PC-9 (cell line): ENCODE measurements at regions not wholly inside any gene's neighbourhood (a gene's known extent, or its start where the extent isn't known, plus 50 kb on each side); places are given as distances from the start of the nearest gene placed in this dataset.

Experiments used
- BruUV-seq: library from RNA; stranded (reverse); fragments of 400-500 nt; replicated peaks from 2 replicates; lab custom pipeline; 2021; lab: Mats Ljungman, UMichigan
- CTCF ChIA-PET: fragments of 300-600 bp; sonication (Branson Sonifier 250); formaldehyde crosslinking; loops from one replicate; lab custom pipeline; 2022; ENCODE audit warnings: antibody characterized with exemption; lab: Charles Lee
- POLR2A ChIA-PET: fragments of 300-600 bp; sonication (Branson Sonifier 250); formaldehyde crosslinking; loops from one replicate; lab custom pipeline; 2022; ENCODE audit warnings: antibody characterized with exemption; ENCODE audit not compliant: unreplicated experiment; lab: Charles Lee
- DNase-seq, 2 experiments: peaks; one replicate each; pipeline versions ENCODE4 v3.0.0 to v3.0.0-alpha.2; 2015 to 2022; ENCODE audit warnings: mixed read lengths in 1 of 2
- H2AFZ ChIP-seq: fragments of 200-600 bp; sonication (generic); 2 replicates; pipeline ENCODE4 v1.8.1; 2017; ENCODE audit warnings: antibody characterized with exemption
- H3F3A ChIP-seq: fragments of 200-600 bp; sonication (generic); 2 replicates; pipeline ENCODE4 v1.8.1; 2017; ENCODE audit warnings: antibody characterized with exemption, mild to moderate bottlenecking, low read depth; ENCODE audit not compliant: insufficient read depth
- H3K27ac ChIP-seq: fragments of 200-600 bp; sonication (generic); 2 replicates; pipeline ENCODE4 v1.6.1; 2016; ENCODE audit warnings: mixed run types
- H3K27me3 ChIP-seq: fragments of 200-600 bp; sonication (generic); 2 replicates; pipeline ENCODE4 v1.6.1; 2016; ENCODE audit warnings: low read depth, mixed run types; ENCODE audit not compliant: insufficient read depth
- H3K36me3 ChIP-seq: fragments of 200-600 bp; sonication (generic); 2 replicates; pipeline ENCODE4 v1.6.1; 2016; ENCODE audit warnings: low read depth, mixed run types
- H3K4me1 ChIP-seq: fragments of 200-600 bp; sonication (generic); replicated peaks from 2 replicates; pipeline ENCODE4 v1.6.1; 2016; ENCODE audit warnings: mixed run types; ENCODE audit not compliant: insufficient read depth
- H3K4me2 ChIP-seq: fragments of 200-600 bp; sonication (generic); 2 replicates; pipeline ENCODE4 v1.6.1; 2017; ENCODE audit warnings: mixed run types
- H3K4me3 ChIP-seq: fragments of 200-600 bp; sonication (generic); 2 replicates; pipeline ENCODE4 v1.6.1; 2016; ENCODE audit warnings: mixed run types
- H3K79me2 ChIP-seq: fragments of 200-600 bp; sonication (generic); 2 replicates; pipeline ENCODE4 v1.6.1; 2017; ENCODE audit warnings: low read depth, mixed run types
- H3K9me2 ChIP-seq: fragments of 200-600 bp; sonication (generic); 2 replicates; pipeline ENCODE4 v1.8.1; 2017; ENCODE audit warnings: mild to moderate bottlenecking; ENCODE audit not compliant: insufficient read depth
- H3K9me3 ChIP-seq: fragments of 200-600 bp; sonication (generic); 2 replicates; pipeline ENCODE4 v1.8.1; 2016; ENCODE audit warnings: low read depth; ENCODE audit not compliant: insufficient read depth
- H4K20me1 ChIP-seq: fragments of 200-600 bp; sonication (generic); 2 replicates; pipeline ENCODE4 v1.8.1; 2017; ENCODE audit not compliant: insufficient read depth
- CTCF ChIP-seq: fragments of 200-600 bp; sonication (generic); conservative IDR thresholded peaks from 2 replicates; pipeline ENCODE4 v1.6.1; 2017; ENCODE audit warnings: mixed run types, antibody characterized with exemption, mild to moderate bottlenecking, moderate library complexity
- EZH2 ChIP-seq: fragments of 200-600 bp; sonication (generic); IDR thresholded peaks from 2 replicates; pipeline ENCODE4 v1.8.0; 2017; ENCODE audit warnings: antibody characterized with exemption, low read depth
- intact Hi-C: fragments of 100-400 bp; cut with micrococcal nuclease; formaldehyde crosslinking; loops from one replicate; pipeline ENCODE4 v1.10.0; 2022; ENCODE audit not compliant: unreplicated experiment

DNA sequence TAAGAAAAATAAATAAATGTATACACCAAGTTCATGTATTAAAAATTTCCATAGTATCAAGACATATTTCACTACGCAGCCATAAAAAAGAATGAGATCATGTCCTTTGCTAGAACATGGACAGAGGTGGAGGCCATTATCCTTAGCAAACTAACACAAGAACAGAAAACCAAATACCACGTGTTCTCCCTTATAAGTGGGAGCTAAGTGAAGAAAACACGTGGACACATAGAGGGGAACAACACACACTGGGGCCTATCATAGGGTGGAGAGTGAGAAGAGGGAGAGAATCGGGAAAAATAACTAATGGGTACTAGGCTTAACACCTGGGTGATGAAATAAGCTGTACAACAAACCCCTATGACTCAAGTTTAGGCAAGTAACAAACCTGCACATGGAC, 552.4 kb upstream of the PBX1 start:
- ChIA-PET POLR2A (no interaction called here), CTCF (no interaction called here)
- no peak for DNase-seq
- intact Hi-C loops, result no loop called here
- Histone ChIP-seq H3K4me2 (no peak overlapping the region), H3K79me2 (no peaks in the 10 kb centered on the region), H3K36me3 (no peaks in the 10 kb centered on the region), H2AFZ (peak overlapping the region; percentile 39; the same call in 1 of the 2 replicates), H3F3A (no peaks in the 10 kb centered on the region), H3K4me1 (no peaks in the 10 kb centered on the region), H4K20me1 (no peaks in the 10 kb centered on the region), H3K9me3 (peaks cover 3% of the 10 kb centered on the region; the same call in 1 of the 2 replicates), H3K27ac (no peak overlapping the region), H3K4me3 (no peak overlapping the region), H3K27me3 (no peaks in the 10 kb centered on the region), H3K9me2 (no peaks in the 10 kb centered on the region; the same call in 1 of the 2 replicates)
- BruUV-seq, result no TSS peak
- no peak for TF ChIP-seq CTCF
- TF ChIP-seq EZH2, result no peak

- no TSS peak for BruUV-seq
- no peaks in the 10 kb centered on the region for H3K36me3 ChIP-seq
- no peak overlapping the region for H2AFZ ChIP-seq
- intact Hi-C loops, result no loop called here
- H3K4me3 ChIP-seq, result no peak overlapping the region
- H3K27ac ChIP-seq, result no peak overlapping the region
- no peaks in the 10 kb centered on the region for H3K27me3 ChIP-seq
- no peaks in the 10 kb centered on the region for H3K4me1 ChIP-seq
- H3K79me2 ChIP-seq, result no peaks in the 10 kb centered on the region
- CTCF ChIA-PET, result no interaction called here
- H3K4me2 ChIP-seq, result no peak overlapping the region
- no peaks in the 10 kb centered on the region for H3K9me2 ChIP-seq
- H4K20me1 ChIP-seq, result no peaks in the 10 kb centered on the region
- H3F3A ChIP-seq, result no peaks in the 10 kb centered on the region
- POLR2A ChIA-PET, result no interaction called here
- no peak for DNase-seq
- TF ChIP-seq CTCF (no peak), EZH2 (no peak)
- no peaks in the 10 kb centered on the region for H3K9me3 ChIP-seq
Observed at GRCh38 chr1:164017239-164017638, 541.7 kb upstream of the PBX1 start.

- no peaks in the 10 kb centered on the region for H3K36me3 ChIP-seq
- H3K27ac ChIP-seq, result no peak overlapping the region
- no TSS peak for BruUV-seq
- no peaks in the 10 kb centered on the region for H3K9me2 ChIP-seq
- H2AFZ ChIP-seq, result no peak overlapping the region
- H3K27me3 ChIP-seq, result no peaks in the 10 kb centered on the region
- intact Hi-C loops, result no loop called here
- DNase-seq, result no peak
- no peaks in the 10 kb centered on the region for H4K20me1 ChIP-seq
- no peaks in the 10 kb centered on the region for H3K9me3 ChIP-seq
- ChIA-PET POLR2A (no interaction called here), CTCF (no interaction called here)
- no peak overlapping the region for H3K4me2 ChIP-seq
- H3F3A ChIP-seq, result no peaks in the 10 kb centered on the region
- no peaks in the 10 kb centered on the region for H3K4me1 ChIP-seq
- TF ChIP-seq EZH2 (no peak), CTCF (no peak)
- H3K4me3 ChIP-seq, result no peak overlapping the region
- no peaks in the 10 kb centered on the region for H3K79me2 ChIP-seq
Observed at GRCh38 chr1:164020391-164020790, 538.6 kb upstream of the PBX1 start.
